GM18951 (cell line): ENCODE measurements at regions not wholly inside any gene's neighbourhood (a gene's known extent, or its start where the extent isn't known, plus 50 kb on each side); places are given as distances from the start of the nearest gene placed in this dataset.
"Not testable (repeated sequence)": the region's sequence is repeated elsewhere in the genome, so short reads cannot be mapped to it uniquely, and the experiment has no call there.

Experiments used
- POLR2A ChIP-seq: IDR thresholded peaks from 4 replicates; pipeline ENCODE4 v1.6.1; 2011; ENCODE audit warnings: mild to moderate bottlenecking; ENCODE audit not compliant: insufficient read length, insufficient read depth; ENCODE audit errors: extremely low read depth
- in situ Hi-C: fragments of 300-500 bp; cut with MboI; formaldehyde crosslinking; loops from one replicate; pipeline ENCODE4 v1.12.0; 2022; ENCODE audit warnings: low sequenced_read_pairs, mixed read lengths, inconsistent platforms; ENCODE audit not compliant: unreplicated experiment

DNA sequence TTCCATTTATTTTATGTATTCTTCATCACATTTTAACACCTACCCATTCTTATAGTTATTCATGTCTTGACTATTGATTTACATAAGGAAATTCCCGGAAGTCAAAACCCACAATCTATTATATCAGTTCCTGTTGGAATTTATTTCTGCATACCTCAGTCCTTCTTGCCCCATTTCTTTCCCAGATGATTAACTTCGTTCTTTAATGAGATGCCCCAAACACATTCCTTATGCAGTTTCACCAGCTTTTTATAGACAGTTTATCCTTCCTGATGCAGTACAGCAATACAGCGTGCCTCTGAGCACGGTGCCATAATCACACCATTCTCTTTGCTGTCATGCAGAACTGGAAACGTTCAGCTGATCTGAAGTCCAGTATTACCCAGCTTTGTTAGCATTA, 175.8 kb upstream of the NANOGP8 start:
- no peak for TF ChIP-seq POLR2A
- in situ Hi-C loops, result no loop called here

- in situ Hi-C loops, result not testable (repeated sequence)
Observed at GRCh38 chr15:35260274-35260673, 175.2 kb upstream of the NANOGP8 start.

GRCh38 chr15:35256551-35256950, 171.5 kb upstream of the NANOGP8 start:
- in situ Hi-C loops, result no loop called here
- no peak for TF ChIP-seq POLR2A

DNA sequence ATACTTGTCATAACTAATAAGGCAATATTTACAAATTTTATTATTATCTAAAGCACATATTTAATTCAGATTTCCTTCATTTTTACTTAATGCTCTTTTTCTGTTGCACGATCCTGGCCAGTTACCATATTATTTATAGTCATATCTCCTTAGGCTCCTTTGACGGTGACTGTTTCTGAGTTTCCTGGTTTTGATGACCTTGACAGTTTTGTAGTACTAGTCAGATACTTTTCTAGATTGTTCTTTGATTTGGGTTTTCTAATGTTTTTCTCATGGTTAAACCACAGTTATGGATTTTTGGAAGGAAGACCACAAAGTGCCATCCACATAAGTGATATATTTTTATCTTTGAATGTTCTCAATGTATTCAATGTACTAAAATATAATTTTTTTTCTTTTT, 171.0 kb upstream of the NANOGP8 start:
- TF ChIP-seq POLR2A, result no peak
- in situ Hi-C loops, result no loop called here

- in situ Hi-C loops, result not testable (repeated sequence)
Observed at GRCh38 chr15:35254908-35255307, 169.8 kb upstream of the NANOGP8 start.

DNA sequence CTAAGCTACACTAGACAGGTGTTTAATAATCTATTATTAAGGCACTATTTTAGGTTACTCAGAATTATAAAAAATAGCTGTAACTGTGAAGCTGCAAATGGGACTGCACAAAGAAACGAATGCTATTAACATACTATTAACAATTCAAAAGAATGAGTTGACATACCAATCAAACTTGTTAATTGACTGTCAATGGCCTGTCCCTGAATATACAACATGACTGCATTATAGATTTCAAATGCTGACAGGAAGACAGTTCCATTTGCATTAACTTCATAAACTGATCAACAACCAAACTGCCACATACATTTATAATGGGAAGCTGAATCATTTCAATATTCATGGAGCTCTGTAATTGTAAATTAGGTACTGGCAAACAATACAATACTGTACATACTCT, 169.0 kb upstream of the NANOGP8 start:
- no peak for TF ChIP-seq POLR2A
- in situ Hi-C loops, result no loop called here

- no peak for TF ChIP-seq POLR2A
- in situ Hi-C loops, result no loop called here
Observed at GRCh38 chr15:35252351-35252865, 167.3 kb upstream of the NANOGP8 start.

GRCh38 chr15:35247150-35247549, 162.1 kb upstream of the NANOGP8 start:
- in situ Hi-C loops, result no loop called here
- TF ChIP-seq POLR2A, result no peak

- in situ Hi-C loops, result no loop called here
Observed at GRCh38 chr15:35246451-35246850, 161.4 kb upstream of the NANOGP8 start.

GRCh38 chr15:35245681-35246080, 160.6 kb upstream of the NANOGP8 start:
- in situ Hi-C loops, result not testable (repeated sequence)

More at GRCh38 chr15:35246451-35246850, 161.4 kb upstream of the NANOGP8 start:
- TF ChIP-seq POLR2A, result no peak

GRCh38 chr15:35244227-35244626, 159.1 kb upstream of the NANOGP8 start:
- no peak for TF ChIP-seq POLR2A
- in situ Hi-C loops, result no loop called here

DNA sequence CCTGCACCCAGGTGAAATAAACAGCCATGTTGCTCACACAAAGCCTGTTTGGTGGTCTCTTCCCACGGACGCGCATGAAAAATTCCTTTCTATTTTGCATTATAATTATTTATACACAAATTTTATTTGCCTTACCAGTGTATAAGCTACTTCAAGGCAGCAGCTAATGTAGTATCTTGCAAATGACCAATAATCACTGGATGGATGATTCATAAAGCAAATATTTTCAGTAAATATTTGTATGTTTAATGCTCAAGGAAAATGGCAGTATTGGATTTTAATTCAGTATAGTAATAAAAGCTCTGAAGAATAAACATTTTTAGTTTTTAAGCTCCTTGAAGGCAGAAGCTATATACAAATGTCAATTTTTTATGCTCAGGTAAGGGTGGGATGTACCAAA, 158.7 kb upstream of the NANOGP8 start:
- in situ Hi-C loops, result no loop called here
- no peak for TF ChIP-seq POLR2A

DNA sequence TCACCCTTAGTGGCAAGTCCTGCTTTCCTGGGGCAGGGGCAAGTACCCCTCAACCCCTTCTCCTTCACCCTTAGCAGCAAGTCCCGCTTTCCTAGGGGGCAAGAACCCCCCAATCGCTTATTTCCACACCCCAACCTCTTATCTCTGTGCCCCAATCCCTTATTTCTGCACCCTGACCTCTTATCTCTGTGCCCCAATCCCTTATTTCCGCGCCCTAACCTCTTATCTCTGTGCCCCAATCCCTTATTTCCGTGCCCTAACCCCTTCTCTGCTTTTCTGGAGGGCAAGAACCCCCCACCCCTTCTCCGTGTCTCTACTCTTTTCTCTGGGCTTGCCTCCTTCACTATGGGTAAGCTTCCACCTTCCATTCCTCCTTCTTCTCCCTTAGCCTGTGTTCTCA, 154.6 kb upstream of the NANOGP8 start:
- in situ Hi-C loops, result not testable (repeated sequence)

DNA sequence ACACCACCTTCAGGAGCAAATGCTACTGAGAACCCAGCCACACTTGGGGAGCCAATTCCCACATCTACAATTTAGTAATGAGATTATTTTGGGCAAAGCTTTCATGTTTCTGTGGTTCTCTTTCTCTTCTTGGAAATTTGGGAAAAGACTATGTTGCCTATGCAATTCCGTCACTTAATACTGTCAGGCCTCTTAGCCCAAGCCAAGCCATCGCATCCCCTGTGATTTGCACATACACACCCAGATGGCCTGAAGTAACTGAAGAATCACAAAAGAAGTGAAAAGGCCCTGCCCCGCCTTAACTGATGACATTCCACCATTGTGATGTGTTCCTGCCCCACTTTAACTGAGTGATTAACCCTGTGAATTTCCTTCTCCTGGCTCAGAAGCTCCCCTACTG, 153.4 kb upstream of the NANOGP8 start:
- in situ Hi-C loops, result not testable (repeated sequence)

DNA sequence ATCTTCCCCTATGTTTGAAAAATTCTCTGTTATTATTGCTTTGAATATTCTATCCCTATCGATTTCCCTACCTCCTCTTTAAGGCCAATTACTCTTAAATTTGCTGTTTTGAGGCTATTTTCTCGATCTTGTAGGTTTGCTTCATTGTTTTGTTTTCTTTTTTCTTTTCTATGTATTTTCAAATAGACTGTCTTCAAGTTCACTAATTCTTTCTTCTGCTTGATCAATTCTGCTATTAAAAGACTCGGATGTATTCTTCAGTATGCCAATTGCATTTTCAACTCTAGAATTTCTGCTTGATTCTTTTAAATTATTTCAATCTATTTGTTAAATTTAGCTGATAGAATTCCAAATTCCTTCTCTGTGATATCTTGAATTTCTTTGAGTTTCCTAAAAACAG, 144.0 kb upstream of the NANOGP8 start:
- in situ Hi-C loops, result no loop called here
- TF ChIP-seq POLR2A, result no peak

DNA sequence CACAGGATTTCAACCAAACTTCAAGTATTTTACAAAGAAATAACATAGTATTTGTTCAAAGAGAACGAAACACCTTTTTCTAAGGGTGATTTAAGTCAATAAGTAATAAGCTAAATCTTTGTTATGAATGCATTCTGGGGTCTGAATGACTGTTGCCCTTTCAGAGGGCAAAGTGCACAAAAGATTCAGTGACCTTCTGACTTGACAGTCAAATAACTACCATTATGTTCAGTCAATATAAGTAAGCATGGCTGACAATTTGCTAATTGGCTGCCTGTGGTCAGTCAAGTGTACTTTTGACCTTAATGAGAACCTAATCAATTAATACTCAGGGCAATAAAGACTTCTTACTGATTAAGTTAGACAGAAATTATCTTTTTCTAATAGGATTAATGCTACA, 133.1 kb upstream of the NANOGP8 start:
- in situ Hi-C loops, result no loop called here
- no peak for TF ChIP-seq POLR2A
